T47D (cell line): ENCODE measurements at regions not wholly inside any gene's neighbourhood (a gene's known extent, or its start where the extent isn't known, plus 50 kb on each side); places are given as distances from the start of the nearest gene placed in this dataset.
A peak's percentile ranks its signal among the peaks of the same experiment; 100 is the strongest.

ENCODE experiments used
- DNase-seq, 2 experiments: peaks; one replicate each; pipeline versions ENCODE4 v3.0.0 to v3.0.0-alpha.2; 2011 to 2012; ENCODE audit warnings: low read depth in 1 of 2, low spot score in 1 of 2
- JUND ChIP-seq: IDR thresholded peaks from 2 replicates; pipeline ENCODE4 v1.6.1; 2012; ENCODE audit warnings: low read depth
- in situ Hi-C: cut with HindIII; loops from 2 replicates; pipeline ENCODE4 v1.10.0; 2016; ENCODE audit warnings: low sequenced_read_pairs, low pct_unique_long_range_greater_than_20kb

GRCh38 chr6:40340957-40341356 is 246.2 kb downstream of the LRFN2 start:
- TF ChIP-seq JUND, result no peak
- DNase-seq, result no peak
- in situ Hi-C loops, result no loop called here

GRCh38 chr6:40340196-40340595 is 247.0 kb downstream of the LRFN2 start:
- DNase-seq, result no peak
- TF ChIP-seq JUND, result no peak
- in situ Hi-C loops, result no loop called here

DNA sequence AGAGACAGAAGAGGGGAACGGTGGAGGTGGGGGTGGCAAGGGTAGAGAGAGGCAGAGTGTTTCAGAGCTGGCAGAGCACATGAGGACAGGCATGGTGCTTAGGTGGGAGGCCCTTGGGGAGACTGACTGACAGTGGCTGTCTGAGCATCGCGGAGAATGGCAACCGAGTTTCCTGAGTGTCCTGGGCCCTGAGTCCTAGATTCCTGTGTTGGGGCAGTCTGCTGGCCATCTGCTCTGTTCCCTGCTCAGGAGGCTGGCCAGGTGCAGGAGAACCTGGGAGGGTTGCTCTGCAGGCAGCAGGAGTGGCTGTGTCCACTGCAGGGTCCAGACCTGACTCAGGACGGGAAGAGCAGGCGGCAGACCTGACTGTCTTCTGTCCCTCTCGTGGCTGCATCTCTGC is 248.9 kb downstream of the LRFN2 start:
- no peak for TF ChIP-seq JUND
- DNase-seq, result no peak
- in situ Hi-C loops, result no loop called here

DNA sequence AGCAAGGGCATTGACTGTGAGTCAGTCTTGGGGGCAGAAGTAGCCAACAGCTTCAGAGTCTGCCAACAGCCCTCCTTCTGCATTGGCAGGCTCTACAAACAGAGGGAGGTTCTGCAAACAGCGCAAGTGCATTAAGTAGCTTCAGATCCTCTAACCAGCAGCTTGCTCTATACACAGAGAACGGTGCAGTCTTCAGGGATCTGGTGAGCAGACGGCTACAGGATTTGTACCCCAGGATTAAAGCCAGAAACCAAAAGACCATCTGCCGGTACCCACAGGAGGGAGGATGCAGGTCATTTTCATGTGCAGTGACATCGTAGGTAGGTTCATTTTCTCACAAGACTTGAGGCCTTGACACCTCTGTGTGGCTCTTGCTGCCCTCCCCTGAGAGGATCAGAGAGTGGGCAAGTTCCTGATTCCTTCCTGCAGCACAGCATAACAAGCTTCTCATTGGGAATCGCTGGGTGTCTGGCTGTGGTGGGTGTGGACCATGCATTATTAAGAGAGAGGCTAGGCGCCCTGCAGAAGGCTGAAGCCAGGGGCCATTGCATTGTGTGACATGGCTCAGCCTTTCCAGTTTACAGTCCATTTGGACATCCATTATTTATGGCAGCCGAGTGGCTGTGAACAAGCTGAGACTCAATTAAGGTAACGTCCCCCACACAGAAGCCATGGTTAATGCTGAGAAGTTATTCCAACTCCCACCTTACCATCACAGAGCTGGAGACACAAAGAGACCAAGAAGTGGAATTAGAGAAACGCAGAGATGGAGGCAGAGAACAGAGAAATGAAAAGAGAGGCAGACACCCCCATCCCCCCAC is 250.0 kb downstream of the LRFN2 start:
- no peak for TF ChIP-seq JUND
- in situ Hi-C loops, result no loop called here

GRCh38 chr6:40336296-40336695 is 250.9 kb downstream of the LRFN2 start:
- DNase-seq, result no peak
- in situ Hi-C loops, result no loop called here
- TF ChIP-seq JUND, result no peak

More for the DNA sequence above, 250.0 kb downstream of the LRFN2 start:
- DNase-seq, result no peak

- DNase-seq, result no peak
- in situ Hi-C loops, result no loop called here
- TF ChIP-seq JUND, result no peak
These were observed 252.5 kb downstream of the LRFN2 start for GRCh38 chr6:40334496-40335270.

DNA sequence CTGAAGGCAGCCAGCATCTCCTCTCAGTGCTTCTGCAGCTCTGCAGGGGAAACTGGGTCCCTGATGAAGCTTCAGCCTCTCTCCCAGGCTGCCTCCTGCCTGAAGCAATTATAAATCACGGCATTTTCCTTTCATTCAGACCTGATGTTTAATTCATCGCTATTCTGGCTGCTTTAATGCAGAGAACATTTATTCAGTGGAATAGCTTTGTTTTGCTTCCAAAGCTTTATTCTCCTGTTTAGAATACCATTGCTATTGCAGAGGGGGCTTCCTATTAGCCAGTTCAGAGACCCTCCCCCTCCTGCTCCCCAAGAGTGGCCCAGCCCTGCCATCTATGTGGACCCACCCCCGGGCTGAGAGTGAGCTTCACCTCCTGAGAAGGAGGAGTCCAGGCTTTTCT is 255.6 kb downstream of the LRFN2 start:
- no peak for DNase-seq
- in situ Hi-C loops, result no loop called here
- TF ChIP-seq JUND, result no peak

- DNase-seq, result no peak
- TF ChIP-seq JUND, result no peak
- in situ Hi-C loops, result no loop called here
These were observed 256.9 kb downstream of the LRFN2 start for GRCh38 chr6:40330301-40330721.

- DNase-seq, result no peak
- in situ Hi-C loops, result no loop called here
- TF ChIP-seq JUND, result no peak
These were observed 258.1 kb downstream of the LRFN2 start for GRCh38 chr6:40328986-40329545.

GRCh38 chr6:40328386-40328985 is 258.7 kb downstream of the LRFN2 start:
- DNase-seq, result peak; percentile 77 to 84
- in situ Hi-C loops, result no loop called here
- TF ChIP-seq JUND, result no peak

DNA sequence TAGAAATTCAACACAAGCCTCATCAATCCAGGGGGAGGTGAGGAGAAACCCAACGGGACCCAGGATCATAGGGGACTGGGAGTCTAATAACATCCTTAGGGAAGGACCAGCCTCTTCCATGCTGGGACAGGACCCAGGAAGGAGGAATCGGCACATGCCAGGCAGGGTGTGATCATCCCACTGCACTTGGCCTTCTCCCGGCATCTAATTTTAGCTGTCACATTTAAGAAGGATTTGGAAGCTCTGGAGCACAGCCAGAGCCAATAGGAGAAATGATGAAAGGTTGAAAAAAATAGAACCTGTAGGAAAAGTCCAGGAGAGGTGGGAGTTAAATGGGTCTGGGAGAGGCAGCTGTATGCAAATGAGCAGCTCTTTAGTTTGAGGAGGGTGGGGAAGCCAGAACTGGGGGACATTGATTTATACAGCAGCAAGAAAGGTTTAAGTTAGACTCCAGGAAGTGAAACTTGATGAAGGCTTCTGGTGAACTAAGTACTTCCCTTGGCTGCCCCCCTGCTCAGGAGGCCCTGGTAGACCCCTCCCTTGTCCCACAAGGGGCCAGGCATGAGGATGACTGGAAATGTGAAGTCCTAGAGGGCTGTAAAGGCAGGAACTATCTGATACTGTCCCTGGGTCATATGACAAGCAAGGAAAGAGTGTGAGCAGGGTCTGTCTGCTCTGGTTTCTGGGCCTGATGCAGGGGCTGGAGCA is 260.3 kb downstream of the LRFN2 start:
- DNase-seq, result no peak
- in situ Hi-C loops, result no loop called here
- no peak for TF ChIP-seq JUND

DNA sequence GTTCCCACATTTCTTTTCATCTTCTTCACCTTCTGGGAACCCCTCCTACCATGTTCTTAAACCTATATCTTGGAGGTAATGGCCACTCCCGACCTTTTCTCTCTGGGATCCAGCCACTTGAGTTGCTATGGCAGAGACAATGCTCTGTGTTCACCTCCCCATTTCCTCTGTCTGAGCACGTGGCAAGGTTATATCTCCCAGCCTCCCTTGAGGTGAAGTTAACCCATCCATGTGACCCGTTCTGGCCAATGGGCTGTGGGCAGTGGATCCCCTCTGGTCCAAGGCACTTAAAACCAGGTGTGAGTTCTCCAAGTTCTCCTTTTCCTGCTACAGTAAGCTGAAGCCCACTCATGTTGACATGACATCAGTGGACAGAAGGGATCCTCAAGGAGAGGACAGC is 261.4 kb downstream of the LRFN2 start:
- in situ Hi-C loops, result no loop called here
- DNase-seq, result no peak
- no peak for TF ChIP-seq JUND
